ENCODE measurements at regions not wholly inside any gene's neighbourhood (a gene's known extent, or its start where the extent isn't known, plus 50 kb on each side); places are given as distances from the start of the nearest gene placed in this dataset.

DNA sequence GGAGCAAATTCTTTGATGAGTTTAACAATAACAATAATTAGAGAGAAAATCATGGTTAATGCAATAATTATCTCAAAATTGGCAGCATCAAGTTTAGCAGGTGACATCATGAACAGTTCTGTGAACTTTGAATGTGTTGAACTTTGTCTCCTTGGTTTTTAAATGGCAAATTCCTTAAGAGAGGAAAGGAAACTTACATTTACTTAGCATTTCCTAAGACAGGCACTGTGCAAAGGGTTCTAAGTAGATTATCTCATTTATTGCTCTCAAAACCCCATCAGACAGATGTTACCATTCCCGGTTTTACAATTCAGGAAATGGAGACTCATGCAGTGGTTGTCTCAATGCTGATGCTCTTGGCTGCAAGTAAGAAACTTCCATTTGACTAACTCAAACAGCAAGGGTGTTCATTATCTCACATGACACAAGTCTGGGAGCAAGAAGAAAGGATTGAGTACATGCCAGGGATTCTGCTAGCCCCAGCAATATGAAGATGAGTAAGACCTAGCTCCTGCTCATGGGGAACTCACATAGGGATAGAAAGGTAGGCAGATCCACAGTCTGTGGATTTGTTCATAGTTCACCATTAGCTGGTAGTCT, 81.3 kb upstream of the ITGA6 start:
- H3K27ac ChIP-seq (ENCODE audit: low read depth, low read length), result no peak overlapping the region
- H3K4me3 ChIP-seq (ENCODE audit: low read depth, low read length), result no peak overlapping the region
- H3K36me3 ChIP-seq (ENCODE audit: control insufficient read depth, insufficient read depth, low read length), result no peaks in the 10 kb centered on the region
- peaks cover 25% of the 10 kb centered on the region for H3K9me3 ChIP-seq (ENCODE audit: control insufficient read depth, insufficient read depth, low read depth, low read length)
- no peak overlapping the region for H3K9ac ChIP-seq (ENCODE audit: low read length)
- H3K27me3 ChIP-seq (ENCODE audit: control insufficient read depth, insufficient read depth, low read length), result no peaks in the 10 kb centered on the region
- no peaks in the 10 kb centered on the region for H3K4me1 ChIP-seq (ENCODE audit: control insufficient read depth, insufficient read depth, low read length)

DNA sequence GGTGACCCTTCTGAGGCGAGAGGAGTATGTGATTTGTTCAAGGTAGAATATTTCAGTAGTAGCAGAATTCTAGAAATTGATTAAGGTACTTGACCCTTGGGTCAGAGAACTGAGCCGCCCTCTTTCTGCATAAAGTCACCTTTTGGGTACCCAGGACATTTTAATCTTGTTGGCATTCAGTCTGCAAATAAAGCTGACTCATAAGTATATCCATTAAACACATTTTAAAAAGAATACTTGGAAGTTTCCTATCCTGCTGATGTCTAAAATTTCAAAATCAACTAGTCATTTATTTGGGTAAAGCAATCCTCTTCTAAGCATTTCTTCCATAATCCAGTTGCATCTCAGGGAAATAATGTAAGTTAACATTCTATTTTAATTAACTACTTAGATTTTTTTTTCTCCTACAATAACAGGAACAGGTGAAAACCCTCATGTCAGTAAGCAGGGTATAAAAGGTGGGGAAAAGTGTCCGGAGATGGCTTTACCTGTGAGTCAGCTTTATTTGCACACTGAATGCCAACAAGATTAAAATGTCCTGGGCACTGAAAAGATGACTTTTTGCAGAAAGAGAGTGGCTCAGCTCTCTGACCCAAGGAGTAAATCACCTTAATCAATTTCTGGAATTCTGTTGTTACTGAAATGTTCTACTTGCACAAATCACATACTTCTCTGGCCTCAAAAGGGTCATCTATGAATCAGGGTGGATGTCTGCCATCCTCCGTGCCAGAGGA, 78.7 kb upstream of the ITGA6 start:
- Histone ChIP-seq H3K27ac (ENCODE audit: low read depth, low read length) (no peak overlapping the region), H3K9me3 (ENCODE audit: control insufficient read depth, insufficient read depth, low read depth, low read length) (peaks cover 22% of the 10 kb centered on the region), H3K4me1 (ENCODE audit: control insufficient read depth, insufficient read depth, low read length) (no peaks in the 10 kb centered on the region), H3K27me3 (ENCODE audit: control insufficient read depth, insufficient read depth, low read length) (no peaks in the 10 kb centered on the region), H3K36me3 (ENCODE audit: control insufficient read depth, insufficient read depth, low read length) (no peaks in the 10 kb centered on the region), H3K9ac (ENCODE audit: low read length) (no peak overlapping the region), H3K4me3 (ENCODE audit: low read depth, low read length) (no peak overlapping the region)

DNA sequence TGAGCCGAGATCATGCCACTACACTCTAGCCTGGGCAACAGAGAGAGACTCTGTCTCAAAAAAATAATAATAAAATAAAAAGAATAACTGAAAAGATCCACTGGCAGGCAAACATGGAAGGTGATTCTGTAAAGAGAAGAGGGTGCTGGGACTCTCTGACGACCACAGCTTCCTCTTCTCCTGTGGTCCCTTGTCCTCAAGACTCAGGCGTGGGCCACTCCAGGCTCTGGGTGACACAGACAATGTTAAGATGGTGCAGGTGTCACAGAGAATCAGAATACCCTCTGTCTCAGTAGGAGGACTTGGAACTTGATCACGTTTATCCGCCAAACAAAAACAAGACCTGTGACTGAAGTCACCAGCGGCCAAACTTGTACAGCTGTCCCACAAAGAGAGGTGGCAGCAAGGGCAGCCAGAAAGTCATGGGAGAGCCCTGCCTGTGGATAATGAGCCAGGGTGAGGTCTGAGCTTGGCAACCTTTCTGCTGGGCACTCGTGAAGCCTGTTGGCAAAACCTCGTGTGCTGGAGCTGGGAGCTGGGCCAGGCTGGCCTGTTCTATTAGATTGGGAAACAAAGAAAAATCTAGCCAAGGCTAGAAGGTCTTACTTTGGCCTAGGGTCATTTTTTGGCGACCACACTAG, 76.4 kb upstream of the ITGA6 start:
- Histone ChIP-seq H3K4me3 (ENCODE audit: low read depth, low read length) (no peak overlapping the region), H3K27ac (ENCODE audit: low read depth, low read length) (no peak overlapping the region)

DNA sequence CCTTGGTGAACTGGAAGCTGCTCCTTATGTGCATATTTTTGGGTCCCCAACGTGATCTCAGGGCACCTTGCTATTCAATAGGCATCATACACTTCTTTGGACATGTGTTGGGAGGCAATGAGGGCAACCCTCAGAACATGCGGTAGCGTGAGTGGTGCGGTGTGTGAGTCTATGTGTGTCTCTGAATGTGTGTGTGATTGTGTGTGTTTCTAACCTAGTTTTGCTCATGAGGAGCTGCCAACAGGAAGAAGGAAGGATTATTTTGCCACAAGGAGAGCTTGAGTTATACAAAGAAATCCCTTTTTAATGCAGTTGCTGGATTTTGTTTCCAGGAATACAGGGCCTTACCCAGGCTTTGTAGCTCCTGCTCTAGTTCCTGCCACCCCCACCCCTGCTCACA, 75.8 kb upstream of the ITGA6 start:
- Histone ChIP-seq H3K27ac (ENCODE audit: low read depth, low read length) (no peak overlapping the region), H3K9me3 (ENCODE audit: control insufficient read depth, insufficient read depth, low read depth, low read length) (no peaks in the 10 kb centered on the region), H3K27me3 (ENCODE audit: control insufficient read depth, insufficient read depth, low read length) (no peaks in the 10 kb centered on the region), H3K9ac (ENCODE audit: low read length) (no peak overlapping the region), H3K4me3 (ENCODE audit: low read depth, low read length) (no peak overlapping the region), H3K4me1 (ENCODE audit: control insufficient read depth, insufficient read depth, low read length) (no peaks in the 10 kb centered on the region), H3K36me3 (ENCODE audit: control insufficient read depth, insufficient read depth, low read length) (no peaks in the 10 kb centered on the region)

More for the DNA sequence above, 76.4 kb upstream of the ITGA6 start:
- H3K4me1 ChIP-seq (ENCODE audit: control insufficient read depth, insufficient read depth, low read length), result no peaks in the 10 kb centered on the region
- H3K36me3 ChIP-seq (ENCODE audit: control insufficient read depth, insufficient read depth, low read length), result no peaks in the 10 kb centered on the region
- H3K27me3 ChIP-seq (ENCODE audit: control insufficient read depth, insufficient read depth, low read length), result no peaks in the 10 kb centered on the region
- H3K9ac ChIP-seq (ENCODE audit: low read length), result no peak overlapping the region
- H3K9me3 ChIP-seq (ENCODE audit: control insufficient read depth, insufficient read depth, low read depth, low read length), result 0 out of 2 replicates have a peak, but pooled peaks cover 3% of the 10 kb centered on the region

DNA sequence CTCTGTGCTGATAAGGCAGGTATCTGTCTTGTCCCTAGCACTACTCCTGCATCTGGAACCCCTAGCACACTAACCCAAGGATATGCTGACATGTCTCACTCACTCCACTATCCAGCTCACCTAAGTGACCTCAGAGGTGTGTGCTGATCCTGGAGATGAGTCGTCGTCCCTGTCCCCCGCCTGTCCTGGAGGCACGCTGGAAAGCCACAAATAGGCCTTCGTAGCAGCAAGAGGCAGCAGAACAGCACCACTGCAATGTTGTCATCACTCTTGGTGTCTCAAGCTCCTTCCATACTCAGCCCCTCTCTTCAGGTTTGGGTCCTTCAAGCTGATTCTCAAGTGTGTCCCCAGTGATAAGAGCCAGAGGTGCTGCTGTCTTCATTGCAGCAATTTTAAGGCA, 73.0 kb upstream of the ITGA6 start:
- no peaks in the 10 kb centered on the region for H3K9me3 ChIP-seq (ENCODE audit: control insufficient read depth, insufficient read depth, low read depth, low read length)
- no peaks in the 10 kb centered on the region for H3K36me3 ChIP-seq (ENCODE audit: control insufficient read depth, insufficient read depth, low read length)
- no peaks in the 10 kb centered on the region for H3K27me3 ChIP-seq (ENCODE audit: control insufficient read depth, insufficient read depth, low read length)
- H3K4me1 ChIP-seq (ENCODE audit: control insufficient read depth, insufficient read depth, low read length), result no peaks in the 10 kb centered on the region
- no peak overlapping the region for H3K9ac ChIP-seq (ENCODE audit: low read length)
- H3K27ac ChIP-seq (ENCODE audit: low read depth, low read length), result no peak overlapping the region
- no peak overlapping the region for H3K4me3 ChIP-seq (ENCODE audit: low read depth, low read length)

DNA sequence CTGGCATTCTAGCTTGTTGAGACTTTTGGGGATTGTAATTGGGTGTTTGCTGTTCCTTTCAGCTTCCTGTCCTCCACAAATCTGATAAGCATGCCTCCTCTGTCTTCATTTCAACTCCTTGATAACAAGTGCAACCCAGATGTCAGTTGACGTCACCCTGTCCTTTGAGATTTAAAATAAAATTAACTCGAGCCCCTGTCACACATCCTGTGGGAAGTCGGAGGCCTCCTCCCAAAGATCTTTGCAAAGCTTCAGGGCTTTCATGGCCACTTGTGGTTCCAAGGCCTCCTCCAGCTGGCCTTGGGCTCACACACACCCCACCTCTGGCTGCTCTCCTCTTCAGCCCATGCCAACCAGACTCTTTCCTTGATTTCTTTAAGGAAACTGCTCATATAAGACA, 69.9 kb upstream of the ITGA6 start:
- H3K9ac ChIP-seq (ENCODE audit: low read length), result no peak overlapping the region

DNA sequence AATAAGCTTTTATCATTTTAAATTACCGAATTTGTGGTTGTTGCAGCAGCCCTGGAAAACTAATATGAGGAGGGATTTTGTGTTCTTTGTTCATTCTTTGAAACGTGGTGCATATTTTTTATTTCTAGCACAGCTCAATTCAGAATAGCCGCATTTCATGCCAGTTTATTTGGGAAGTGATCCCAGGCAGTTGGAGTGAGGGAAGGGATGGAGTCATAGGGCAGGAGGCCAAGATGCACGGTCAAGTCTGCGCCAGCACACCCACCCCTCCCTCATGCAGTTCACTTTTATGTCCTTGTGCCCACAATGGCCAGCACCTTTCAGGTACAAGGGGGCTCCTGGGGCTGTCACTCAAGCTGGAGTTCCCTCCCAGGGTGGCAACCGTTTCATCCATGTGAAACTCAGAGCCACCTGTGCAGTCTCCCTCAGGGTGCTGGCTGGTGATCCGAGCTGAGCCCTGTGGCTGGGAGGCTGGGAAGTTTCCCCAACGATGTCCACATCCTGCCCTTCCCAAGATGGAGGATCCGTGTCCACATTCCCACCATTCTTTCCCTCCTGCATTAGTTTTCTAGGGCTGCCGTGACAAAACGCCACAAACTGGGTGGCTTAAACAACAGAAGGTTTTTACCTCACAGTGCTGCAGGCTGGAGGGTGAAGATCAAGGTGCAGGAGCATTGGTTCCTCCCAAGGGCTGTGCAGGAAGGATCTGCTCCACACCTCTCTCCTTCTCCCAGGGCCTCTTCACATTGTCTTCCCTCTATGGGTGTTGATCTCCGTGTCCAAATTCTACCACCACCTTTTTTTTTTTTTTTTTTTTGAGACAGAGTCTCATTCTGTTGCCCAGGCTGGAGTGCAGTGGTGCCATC, 68.5 kb upstream of the ITGA6 start:
- H3K27me3 ChIP-seq (ENCODE audit: control insufficient read depth, insufficient read depth, low read length), result no peaks in the 10 kb centered on the region
- no peaks in the 10 kb centered on the region for H3K4me1 ChIP-seq (ENCODE audit: control insufficient read depth, insufficient read depth, low read length)
- H3K9me3 ChIP-seq (ENCODE audit: control insufficient read depth, insufficient read depth, low read depth, low read length), result no peaks in the 10 kb centered on the region
- H3K36me3 ChIP-seq (ENCODE audit: control insufficient read depth, insufficient read depth, low read length), result no peaks in the 10 kb centered on the region
- H3K9ac ChIP-seq (ENCODE audit: low read length), result no peak overlapping the region
- H3K27ac ChIP-seq (ENCODE audit: low read depth, low read length), result no peak overlapping the region
- H3K4me3 ChIP-seq (ENCODE audit: low read depth, low read length), result no peak overlapping the region

More for the DNA sequence above, 69.9 kb upstream of the ITGA6 start:
- no peaks in the 10 kb centered on the region for H3K36me3 ChIP-seq (ENCODE audit: control insufficient read depth, insufficient read depth, low read length)
- no peak overlapping the region for H3K4me3 ChIP-seq (ENCODE audit: low read depth, low read length)
- no peak overlapping the region for H3K27ac ChIP-seq (ENCODE audit: low read depth, low read length)
- no peaks in the 10 kb centered on the region for H3K9me3 ChIP-seq (ENCODE audit: control insufficient read depth, insufficient read depth, low read depth, low read length)
- H3K27me3 ChIP-seq (ENCODE audit: control insufficient read depth, insufficient read depth, low read length), result no peaks in the 10 kb centered on the region
- H3K4me1 ChIP-seq (ENCODE audit: control insufficient read depth, insufficient read depth, low read length), result no peaks in the 10 kb centered on the region

DNA sequence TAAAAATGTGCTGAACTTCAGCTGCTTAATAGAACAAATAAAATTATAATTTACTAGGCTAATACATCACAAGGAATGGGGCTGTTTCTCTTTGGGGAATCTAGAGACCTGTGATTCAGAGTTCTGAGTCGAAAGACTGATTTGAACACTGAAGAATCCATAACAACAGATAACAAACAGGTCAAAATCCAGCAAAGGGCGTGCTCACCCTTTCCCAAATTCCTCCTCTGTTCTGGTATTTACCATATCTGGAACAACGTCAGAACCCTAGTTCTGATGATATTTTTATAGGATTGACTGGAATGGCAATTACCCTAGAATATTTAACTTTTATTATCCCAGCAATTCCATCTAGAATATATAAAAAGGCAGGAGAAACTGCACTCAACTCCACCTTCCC, 66.0 kb upstream of the ITGA6 start:
- Histone ChIP-seq H3K9ac (ENCODE audit: low read length) (no peak overlapping the region), H3K36me3 (ENCODE audit: control insufficient read depth, insufficient read depth, low read length) (no peaks in the 10 kb centered on the region), H3K4me3 (ENCODE audit: low read depth, low read length) (no peak overlapping the region), H3K27ac (ENCODE audit: low read depth, low read length) (no peak overlapping the region), H3K9me3 (ENCODE audit: control insufficient read depth, insufficient read depth, low read depth, low read length) (no peaks in the 10 kb centered on the region), H3K4me1 (ENCODE audit: control insufficient read depth, insufficient read depth, low read length) (no peaks in the 10 kb centered on the region), H3K27me3 (ENCODE audit: control insufficient read depth, insufficient read depth, low read length) (no peaks in the 10 kb centered on the region)

DNA sequence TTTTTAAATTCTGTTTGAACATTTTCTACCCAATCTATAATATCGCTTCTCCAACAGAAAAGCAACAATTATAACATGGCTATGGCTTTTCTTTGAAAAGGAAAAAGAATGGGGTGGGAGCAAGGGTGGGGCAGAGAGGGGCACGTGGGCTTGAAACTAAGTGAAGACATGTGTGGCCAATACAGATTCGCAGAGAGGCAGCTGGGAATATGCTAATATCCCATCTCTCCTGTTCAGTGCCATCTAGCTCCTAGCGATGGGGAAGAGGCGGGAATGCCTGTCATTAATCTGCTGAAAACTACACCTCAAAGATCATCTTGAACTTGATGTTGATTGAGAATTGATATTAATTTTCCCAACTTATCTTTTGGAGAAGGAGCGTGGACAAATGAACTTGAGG, 65.5 kb upstream of the ITGA6 start:
- Histone ChIP-seq H3K36me3 (ENCODE audit: control insufficient read depth, insufficient read depth, low read length) (no peaks in the 10 kb centered on the region), H3K27ac (ENCODE audit: low read depth, low read length) (no peak overlapping the region), H3K4me1 (ENCODE audit: control insufficient read depth, insufficient read depth, low read length) (no peaks in the 10 kb centered on the region)

DNA sequence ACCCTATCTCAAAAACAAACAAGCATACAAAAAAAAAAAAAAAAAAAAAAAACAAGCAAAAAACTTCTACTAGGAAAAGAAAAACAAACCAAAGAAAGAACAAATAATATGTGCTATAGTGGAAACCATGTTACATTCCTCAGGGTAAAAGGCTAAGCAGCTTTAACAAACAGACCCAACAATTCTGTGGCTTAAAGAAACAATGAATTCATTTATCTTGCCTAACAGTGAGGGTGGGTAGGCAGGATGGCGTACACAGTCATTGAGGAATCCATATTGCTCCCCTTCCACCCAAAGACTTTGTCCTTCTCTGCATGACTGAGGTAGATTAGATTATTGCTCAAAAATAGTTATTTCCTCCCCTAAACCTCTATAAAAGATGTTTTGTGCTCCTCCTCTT, 63.1 kb upstream of the ITGA6 start:
- H3K27me3 ChIP-seq (ENCODE audit: control insufficient read depth, insufficient read depth, low read length), result no peaks in the 10 kb centered on the region
- H3K4me3 ChIP-seq (ENCODE audit: low read depth, low read length), result no peak overlapping the region
- H3K36me3 ChIP-seq (ENCODE audit: control insufficient read depth, insufficient read depth, low read length), result no peaks in the 10 kb centered on the region
- H3K4me1 ChIP-seq (ENCODE audit: control insufficient read depth, insufficient read depth, low read length), result no peaks in the 10 kb centered on the region
- peaks cover 10% of the 10 kb centered on the region for H3K9me3 ChIP-seq (ENCODE audit: control insufficient read depth, insufficient read depth, low read depth, low read length)
- H3K9ac ChIP-seq (ENCODE audit: low read length), result no peak overlapping the region
- H3K27ac ChIP-seq (ENCODE audit: low read depth, low read length), result no peak overlapping the region

More for the DNA sequence above, 65.5 kb upstream of the ITGA6 start:
- Histone ChIP-seq H3K27me3 (ENCODE audit: control insufficient read depth, insufficient read depth, low read length) (no peaks in the 10 kb centered on the region), H3K9ac (ENCODE audit: low read length) (no peak overlapping the region), H3K4me3 (ENCODE audit: low read depth, low read length) (no peak overlapping the region), H3K9me3 (ENCODE audit: control insufficient read depth, insufficient read depth, low read depth, low read length) (no peaks in the 10 kb centered on the region)
